GM19328 (cell line): ENCODE measurements at regions not wholly inside any gene's neighbourhood (a gene's known extent, or its start where the extent isn't known, plus 50 kb on each side); places are given as distances from the start of the nearest gene placed in this dataset.

Experiments used
- ATAC-seq: cut with Tn5 transposase; IDR thresholded peaks from one replicate; pipeline ENCODE4 v1.9.1; 2021; ENCODE audit warnings: mild to moderate bottlenecking, moderate library complexity; ENCODE audit not compliant: unreplicated experiment

- no peak for ATAC-seq
Measured at GRCh38 chr16:17691106-17691898, 220.5 kb upstream of the XYLT1 start.

DNA sequence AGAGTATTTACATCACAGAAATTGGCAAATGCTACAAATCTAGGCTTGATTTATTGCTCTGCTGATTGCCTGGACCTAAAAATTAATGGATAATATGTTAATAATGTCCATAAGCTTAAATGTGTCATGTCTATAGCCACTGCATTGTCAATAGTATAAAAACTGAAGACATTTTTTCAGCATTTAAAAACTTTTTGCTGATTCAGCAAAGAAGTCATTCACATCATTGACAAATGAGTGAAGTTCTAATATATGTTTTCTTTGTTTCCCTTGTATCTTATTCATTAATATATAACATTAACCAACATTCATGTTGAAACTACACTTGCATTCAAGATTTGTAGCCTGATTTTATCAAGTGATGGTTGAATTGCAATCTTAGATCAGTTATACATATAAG lies 214.7 kb upstream of the XYLT1 start:
- no peak for ATAC-seq

- ATAC-seq, result no peak
Measured at GRCh38 chr16:17683281-17683680, 212.5 kb upstream of the XYLT1 start.

DNA sequence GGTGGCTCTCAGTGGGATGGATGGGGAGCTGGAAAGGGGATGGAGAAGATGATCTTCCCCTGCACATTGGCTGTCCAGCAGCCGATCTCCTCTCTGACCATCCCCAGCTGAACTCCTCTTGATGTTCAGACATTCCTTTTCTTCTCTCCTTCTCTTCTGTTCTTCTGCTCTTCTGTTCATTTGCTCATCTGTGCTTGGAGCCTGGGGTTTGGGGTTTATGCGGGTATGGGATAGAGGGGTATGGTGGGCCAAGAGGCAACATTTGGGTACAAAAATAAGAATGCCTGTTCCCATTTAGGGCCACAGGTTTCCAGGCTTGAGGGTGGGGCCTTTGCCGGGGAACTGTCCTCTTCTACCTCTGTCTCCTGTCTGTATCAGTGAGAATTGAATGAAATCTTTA lies 205.4 kb upstream of the XYLT1 start:
- ATAC-seq, result no peak

DNA sequence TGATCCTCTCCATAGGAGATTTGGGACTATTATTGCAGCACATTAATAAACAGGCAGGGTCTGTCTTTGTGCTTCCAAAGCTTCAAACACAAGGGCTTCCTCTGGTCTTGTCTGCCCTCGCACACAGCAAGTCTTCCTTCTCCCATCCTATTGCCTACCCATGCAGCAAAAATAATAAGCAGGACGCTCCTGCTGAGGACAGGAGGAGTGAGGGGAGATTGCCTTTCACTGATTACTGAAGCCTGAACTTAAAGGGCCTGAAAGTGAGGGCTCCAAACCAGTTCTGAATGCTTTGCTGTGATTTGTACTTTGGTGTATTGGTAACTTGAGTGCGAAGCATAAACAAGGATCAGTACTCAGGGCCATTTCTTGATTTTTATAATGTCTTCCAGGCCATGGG lies 197.6 kb upstream of the XYLT1 start:
- no peak for ATAC-seq

- no peak for ATAC-seq
Measured at GRCh38 chr16:17666293-17666692, 195.5 kb upstream of the XYLT1 start.

GRCh38 chr16:17658881-17659280 lies 188.1 kb upstream of the XYLT1 start:
- ATAC-seq, result no peak

DNA sequence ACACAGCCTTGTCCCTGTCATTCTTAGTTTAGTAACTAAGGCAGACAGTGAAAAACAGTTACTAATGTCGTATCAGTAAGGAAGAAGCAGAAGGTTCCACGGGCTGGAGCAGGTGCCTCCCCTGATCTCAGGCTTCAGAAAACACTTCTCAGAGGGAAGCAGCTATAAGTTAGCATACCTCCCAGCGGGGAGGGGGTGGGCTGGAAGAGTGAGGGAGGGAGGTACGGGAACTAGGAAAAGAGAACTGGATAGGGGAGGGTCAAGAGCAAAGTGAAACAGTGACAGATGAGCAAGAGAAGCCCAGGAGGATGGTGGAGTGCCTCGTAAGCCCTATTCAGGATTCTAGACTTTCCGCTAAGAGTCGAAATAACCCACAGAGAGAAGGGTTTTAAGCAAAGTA lies 186.3 kb upstream of the XYLT1 start:
- ATAC-seq, result no peak

- no peak for ATAC-seq
Measured at GRCh38 chr16:17654571-17654970, 183.8 kb upstream of the XYLT1 start.

DNA sequence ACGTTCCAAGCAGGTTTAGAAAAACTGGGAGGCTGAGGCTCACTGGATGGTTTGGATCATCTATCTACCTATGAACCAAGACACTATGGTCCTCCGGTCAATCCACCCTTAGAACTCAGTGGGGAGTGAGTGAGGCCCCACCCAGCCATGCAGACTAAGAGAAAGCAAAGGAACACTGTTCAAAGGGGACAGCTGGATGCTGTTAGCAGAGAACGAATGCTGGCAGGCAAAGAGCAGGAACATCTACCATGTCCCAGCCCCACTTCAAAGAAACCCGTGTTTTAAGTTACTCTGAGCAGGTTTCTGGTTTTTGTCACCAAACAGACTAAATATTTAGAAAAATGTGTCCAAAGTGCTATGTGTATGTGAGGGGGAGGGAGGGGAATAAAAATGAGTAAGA lies 183.4 kb upstream of the XYLT1 start:
- no peak for ATAC-seq

- no peak for ATAC-seq
Measured at GRCh38 chr16:17647879-17648872, 177.4 kb upstream of the XYLT1 start.

DNA sequence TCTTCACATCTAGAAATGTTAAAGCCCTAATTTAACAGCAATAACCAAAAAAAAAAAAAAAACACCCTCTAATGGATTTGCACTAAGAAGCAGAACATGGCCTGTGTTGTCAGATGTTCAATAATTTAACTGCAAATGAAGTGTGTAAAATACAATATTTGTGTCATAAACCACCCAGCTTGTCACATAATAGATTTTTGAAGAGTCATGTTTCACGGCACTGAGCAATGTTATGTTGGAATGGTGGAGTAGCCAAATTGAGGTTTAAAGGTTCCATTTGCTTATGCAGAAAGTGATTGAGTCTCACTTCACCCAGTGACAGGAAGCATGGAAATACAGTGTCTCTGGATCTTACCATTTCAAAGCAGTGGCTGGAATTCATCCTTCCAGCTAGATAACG lies 173.2 kb upstream of the XYLT1 start:
- ATAC-seq, result no peak

DNA sequence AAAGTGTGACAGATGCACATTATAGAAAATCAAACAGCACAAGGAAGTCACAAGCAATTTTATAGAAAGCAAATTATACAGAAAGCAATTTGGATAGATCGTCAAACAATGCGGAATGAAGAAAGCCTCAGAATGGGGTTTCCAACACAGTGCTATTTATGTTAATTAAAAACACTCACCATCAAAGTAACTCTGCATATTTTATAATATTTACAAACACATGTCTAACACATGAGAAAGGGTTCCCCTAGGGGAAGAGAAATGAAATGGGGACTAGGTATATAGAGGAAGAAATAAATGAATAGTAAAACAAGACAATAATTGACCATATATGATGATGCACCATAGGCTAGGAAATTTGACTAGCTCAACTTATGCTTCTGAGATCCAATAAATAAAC lies 171.2 kb upstream of the XYLT1 start:
- ATAC-seq, result no peak

- ATAC-seq, result no peak
Measured at GRCh38 chr16:17638134-17638533, 167.4 kb upstream of the XYLT1 start.

DNA sequence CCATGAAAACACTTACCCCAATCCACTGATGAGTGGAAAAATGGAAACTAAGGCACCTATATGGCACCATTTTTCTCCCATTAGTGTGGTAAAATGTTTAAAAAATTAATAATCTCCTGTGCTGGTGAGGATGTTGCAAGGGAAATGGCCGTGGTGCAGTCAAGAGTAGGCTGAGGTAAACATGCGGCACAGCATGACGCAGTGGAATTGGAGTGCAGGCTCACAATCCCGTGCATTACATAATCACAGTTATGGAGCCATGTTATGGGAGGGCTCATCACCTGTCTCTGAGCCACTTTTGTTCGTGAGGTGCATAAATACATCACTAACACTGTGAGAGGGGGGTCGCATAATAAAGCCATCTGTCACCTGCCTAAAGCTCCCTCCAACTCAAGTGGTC lies 164.4 kb upstream of the XYLT1 start:
- ATAC-seq, result no peak

DNA sequence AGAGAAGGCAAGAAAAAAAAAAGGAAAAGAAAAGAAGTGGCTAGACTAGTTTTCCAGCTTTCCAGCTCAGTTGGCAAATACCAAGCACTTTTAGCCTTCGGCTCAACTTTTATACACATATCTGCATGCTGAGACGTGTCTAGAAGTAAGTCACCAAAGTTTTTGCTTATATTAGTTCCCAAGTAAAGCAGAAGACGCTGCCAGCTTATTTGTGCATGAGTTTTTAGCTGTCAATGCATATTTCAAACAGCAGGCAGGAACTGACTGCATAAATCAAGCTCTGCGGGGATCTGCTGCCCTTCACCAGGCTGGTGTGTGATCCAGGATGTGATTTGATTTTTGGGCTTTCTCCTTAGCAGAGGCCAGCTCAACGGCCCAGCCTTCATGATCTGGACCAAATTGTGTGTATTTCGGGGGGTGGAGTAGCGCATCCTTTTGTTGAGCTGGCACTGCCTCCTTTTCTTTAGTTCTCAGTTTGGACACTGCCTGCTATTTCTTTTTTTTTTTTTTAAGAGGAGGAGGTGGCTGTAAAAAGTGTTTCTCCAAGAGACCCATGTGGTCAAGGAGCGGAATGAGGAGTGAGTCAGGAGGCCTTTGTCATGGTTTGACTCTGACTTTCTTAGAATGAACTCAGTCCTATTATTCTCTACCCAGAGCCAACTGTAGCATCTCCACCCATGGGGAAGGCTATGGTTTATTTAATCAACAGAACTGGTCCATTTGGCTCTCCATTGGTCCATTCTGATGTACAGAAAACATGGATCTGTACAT lies 162.6 kb upstream of the XYLT1 start:
- ATAC-seq, result no peak

DNA sequence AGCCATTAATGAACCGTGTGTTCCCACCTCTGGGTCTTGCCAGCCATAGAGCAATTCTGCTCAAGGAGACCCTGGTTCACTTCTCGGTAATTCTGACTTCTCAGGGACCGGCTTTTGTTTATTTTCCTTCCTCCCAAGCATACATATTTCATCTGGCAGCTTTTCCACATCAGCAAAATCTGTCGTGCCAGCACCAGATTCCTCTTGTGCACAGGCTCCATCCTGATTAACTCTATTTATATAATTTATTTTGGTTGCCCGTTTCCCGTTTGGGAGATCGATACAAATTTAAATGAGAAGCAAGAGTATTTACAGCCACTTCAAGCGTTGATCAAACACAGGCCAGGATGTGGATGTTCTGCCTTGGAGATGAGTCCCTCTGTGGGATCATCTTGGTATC lies 161.9 kb upstream of the XYLT1 start:
- no peak for ATAC-seq

- ATAC-seq, result no peak
Measured at GRCh38 chr16:17629936-17630335, 159.2 kb upstream of the XYLT1 start.

- no peak for ATAC-seq
Measured at GRCh38 chr16:17628983-17629382, 158.2 kb upstream of the XYLT1 start.

- no peak for ATAC-seq
Measured at GRCh38 chr16:17622366-17622765, 151.6 kb upstream of the XYLT1 start.

DNA sequence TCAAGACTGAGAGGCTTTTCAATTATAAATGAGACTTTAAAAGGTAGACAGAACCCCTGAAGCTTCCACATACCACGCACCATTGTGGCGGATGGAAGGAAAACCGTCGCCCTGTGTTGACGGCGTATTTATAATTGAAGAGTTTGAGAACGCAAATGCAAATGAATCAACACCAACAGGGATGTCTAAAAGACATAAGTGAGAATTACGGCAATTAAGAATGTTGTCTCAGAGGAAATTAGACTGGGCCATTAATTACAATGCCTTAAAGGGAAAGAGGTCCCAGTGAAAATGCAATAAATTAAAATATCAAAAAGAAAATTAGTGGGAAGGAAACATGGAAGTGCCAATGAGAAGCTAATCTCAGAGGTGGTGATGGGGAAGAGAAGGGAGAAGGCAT lies 148.5 kb upstream of the XYLT1 start:
- no peak for ATAC-seq
